H1 (cell line): ENCODE measurements at regions not wholly inside any gene's neighbourhood (a gene's known extent, or its start where the extent isn't known, plus 50 kb on each side); places are given as distances from the start of the nearest gene placed in this dataset.

Experiments used
- CTCF ChIA-PET: fragments of 300-600 bp; sonication (Branson Sonifier 250); formaldehyde crosslinking; loops from one replicate; lab custom pipeline; 2021; ENCODE audit not compliant: partially characterized antibody; lab: Charles Lee
- POLR2A ChIA-PET: fragments of 300-600 bp; sonication (Branson Sonifier 250); formaldehyde crosslinking; loops from one replicate; lab custom pipeline; 2021; ENCODE audit warnings: inconsistent platforms; ENCODE audit not compliant: partially characterized antibody; lab: Charles Lee
- DNase-seq, 2 experiments: peaks; one replicate each; pipeline versions ENCODE4 v3.0.0 to v3.0.0-alpha.2; 2010 to 2022; ENCODE audit warnings: low spot score in 2 of 2, low read depth in 1 of 2, mixed read lengths in 1 of 2
- FAIRE-seq: peaks from 2 replicates; lab custom pipeline; 2011; peaks lifted over from hg19 to GRCh38; lab: Jason Lieb, UNC
- H2AFZ ChIP-seq: 2 replicates; pipeline ENCODE4 v1.8.1; 2012; ENCODE audit warnings: low read length, inconsistent platforms
- H2AK5ac ChIP-seq: 2 replicates; pipeline ENCODE4 v1.6.1; 2013; ENCODE audit warnings: low read depth, low read length
- H2BK120ac ChIP-seq: replicated peaks from 2 replicates; pipeline ENCODE3; 2013; ENCODE audit warnings: low read depth, low read length, inconsistent platforms
- H2BK12ac ChIP-seq: 2 replicates; pipeline ENCODE4 v1.6.1; 2013; ENCODE audit warnings: low read depth, low read length
- H2BK15ac ChIP-seq: 2 replicates; pipeline ENCODE4 v1.6.1; 2013; ENCODE audit warnings: low read length
- H2BK20ac ChIP-seq: 2 replicates; pipeline ENCODE4 v1.6.1; 2013; ENCODE audit warnings: low read length
- H2BK5ac ChIP-seq: 2 replicates; pipeline ENCODE4 v1.6.1; 2013; ENCODE audit warnings: low read depth, low read length
- H3K14ac ChIP-seq: 2 replicates; pipeline ENCODE4 v1.6.1; 2013; ENCODE audit warnings: inconsistent platforms; ENCODE audit not compliant: insufficient read length
- H3K18ac ChIP-seq: 2 replicates; pipeline ENCODE4 v1.6.1; 2013; ENCODE audit warnings: low read length; ENCODE audit errors: extremely low read depth
- H3K23ac ChIP-seq: 2 replicates; pipeline ENCODE4 v1.6.1; 2013; ENCODE audit warnings: inconsistent platforms; ENCODE audit not compliant: insufficient read length
- H3K23me2 ChIP-seq: 2 replicates; pipeline ENCODE4 v1.6.1; 2013; ENCODE audit warnings: low read depth, low read length
- H3K27ac ChIP-seq: 2 replicates; pipeline ENCODE4 v1.6.1; 2011; ENCODE audit warnings: low read depth, low read length, inconsistent platforms
- H3K27me3 ChIP-seq, 4 experiments: replicated peaks in 1 of 4; 1 replicate in 1 of 4; 2 replicates in 3 of 4; pipeline versions ENCODE4 v1.6.1 to v1.8.1; 2011 to 2013; ENCODE audit warnings: low read length in 3 of 4, mild to moderate bottlenecking in 3 of 4, inconsistent platforms in 2 of 4, mixed read lengths in 2 of 4, moderate library complexity in 1 of 4; ENCODE audit not compliant: control insufficient read depth in 3 of 4, insufficient read depth in 3 of 4; ENCODE audit errors: extremely low read depth in 1 of 4
- H3K36me3 ChIP-seq, 4 experiments: 2 replicates each; pipeline versions ENCODE4 v1.6.1 to v1.8.1; 2011 to 2013; ENCODE audit warnings: mild to moderate bottlenecking in 4 of 4, low read length in 3 of 4, moderate library complexity in 2 of 4, control low read depth in 1 of 4, inconsistent platforms in 1 of 4; ENCODE audit not compliant: insufficient read depth in 4 of 4, control insufficient read depth in 2 of 4
- H3K4ac ChIP-seq: replicated peaks from 2 replicates; pipeline ENCODE3; 2013; ENCODE audit warnings: low read length, low read depth, mixed read lengths, inconsistent platforms; ENCODE audit not compliant: insufficient read length
- H3K4me1 ChIP-seq, 4 experiments: replicated peaks in 1 of 4; 1 replicate in 1 of 4; 2 replicates in 3 of 4; pipeline versions ENCODE4 v1.6.1 to v1.8.1; 2011 to 2013; ENCODE audit warnings: low read length in 3 of 4, inconsistent platforms in 2 of 4, mixed read lengths in 1 of 4; ENCODE audit not compliant: insufficient read depth in 4 of 4, control insufficient read depth in 3 of 4
- H3K4me2 ChIP-seq, 2 experiments: 2 replicates each; pipeline versions ENCODE4 v1.6.1 to v1.8.1; 2011 to 2013; ENCODE audit warnings: low read depth in 2 of 2, low read length in 2 of 2, control low read depth in 1 of 2, inconsistent platforms in 1 of 2, mild to moderate bottlenecking in 1 of 2; ENCODE audit not compliant: insufficient read depth in 1 of 2
- H3K4me3 ChIP-seq, 4 experiments: fragments of 200-600, 300-600 bp in 1 of 4; sonication (generic), shearing (Covaris generic), sonication (Bioruptor Twin) in 1 of 4; 2 replicates each; pipeline versions ENCODE4 v1.5.1 to v1.8.1; 2011 to 2016; ENCODE audit warnings: low read length in 4 of 4, low read depth in 3 of 4, control low read depth in 2 of 4, inconsistent platforms in 2 of 4, mild to moderate bottlenecking in 2 of 4, mixed read lengths in 1 of 4, moderate library complexity in 1 of 4; ENCODE audit not compliant: insufficient read depth in 2 of 4; ENCODE audit errors: extremely low read depth in 1 of 4
- H3K56ac ChIP-seq: replicated peaks from 2 replicates; pipeline ENCODE3; 2013; ENCODE audit warnings: low read depth, mild to moderate bottlenecking, mixed read lengths, low read length, inconsistent platforms; ENCODE audit not compliant: insufficient read length
- H3K79me1 ChIP-seq: 2 replicates; pipeline ENCODE4 v1.6.1; 2013; ENCODE audit warnings: low read depth, low read length, control low read depth
- H3K79me2 ChIP-seq, 2 experiments: 2 replicates each; pipeline versions ENCODE4 v1.6.1 to v1.8.1; 2012 to 2013; ENCODE audit warnings: low read length in 2 of 2, mild to moderate bottlenecking in 2 of 2, inconsistent platforms in 1 of 2; ENCODE audit not compliant: insufficient read depth in 2 of 2, control insufficient read depth in 1 of 2
- H3K9ac ChIP-seq, 4 experiments: replicated peaks in 1 of 4; 1 replicate in 1 of 4; 2 replicates in 3 of 4; pipeline versions ENCODE4 v1.6.1 to v1.8.1; 2011 to 2013; ENCODE audit warnings: low read depth in 3 of 4, low read length in 3 of 4, control low read depth in 2 of 4, mild to moderate bottlenecking in 2 of 4, moderate library complexity in 2 of 4, inconsistent platforms in 1 of 4; ENCODE audit errors: extremely low read depth in 1 of 4
- H3K9me3 ChIP-seq, 2 experiments: 2 replicates each; pipeline versions ENCODE4 v1.6.1 to v1.8.1; 2012 to 2013; ENCODE audit warnings: mild to moderate bottlenecking in 2 of 2, moderate library complexity in 2 of 2, control low read depth in 1 of 2, inconsistent platforms in 1 of 2, low read depth in 1 of 2, low read length in 1 of 2, mixed read lengths in 1 of 2; ENCODE audit not compliant: insufficient read depth in 2 of 2
- H4K20me1 ChIP-seq, 2 experiments: replicated peaks in 1 of 2; 2 replicates each; pipeline versions ENCODE3 to v1.8.1; 2011 to 2013; ENCODE audit warnings: inconsistent platforms in 2 of 2, low read length in 2 of 2, mild to moderate bottlenecking in 1 of 2; ENCODE audit not compliant: insufficient read depth in 2 of 2, control insufficient read depth in 1 of 2
- H4K5ac ChIP-seq: 2 replicates; pipeline ENCODE4 v1.6.1; 2013; ENCODE audit warnings: low read length, low read depth, mixed read lengths, inconsistent platforms; ENCODE audit not compliant: insufficient read length
- H4K8ac ChIP-seq: 2 replicates; pipeline ENCODE4 v1.8.0; 2013; ENCODE audit warnings: mild to moderate bottlenecking, moderate library complexity, low read length, inconsistent platforms; ENCODE audit not compliant: insufficient read depth; ENCODE audit errors: extremely low read depth
- H4K91ac ChIP-seq: replicated peaks from 2 replicates; pipeline ENCODE3; 2013; ENCODE audit warnings: low read length, mixed read lengths, inconsistent platforms; ENCODE audit not compliant: insufficient read length
- BACH1 ChIP-seq: IDR thresholded peaks from 2 replicates; pipeline ENCODE4 v1.6.1; 2012; ENCODE audit warnings: low read length, improper control_type of control experiment
- CBX8 ChIP-seq: fragments of 300-800, 300-1000 bp; sonication (generic); IDR thresholded peaks from 2 replicates; pipeline ENCODE4 v1.7.1; 2016; ENCODE audit warnings: low read depth, low read length, borderline replicate concordance
- EGR1 ChIP-seq: IDR thresholded peaks from 2 replicates; pipeline ENCODE4 v1.6.1; 2011; ENCODE audit warnings: low read depth, low read length, borderline replicate concordance
- GTF2F1 ChIP-seq: IDR thresholded peaks from 2 replicates; pipeline ENCODE4 v1.6.1; 2012; ENCODE audit warnings: low read depth, low read length, improper control_type of control experiment, borderline replicate concordance
- HDAC2 ChIP-seq, 2 experiments: fragments of 300-600 bp in 1 of 2; sonication (generic) in 1 of 2; IDR thresholded peaks; 2 replicates each; pipeline ENCODE4 v1.6.1; 2011 to 2012; ENCODE audit warnings: low read depth in 2 of 2, low read length in 2 of 2, mild to moderate bottlenecking in 2 of 2, moderate library complexity in 2 of 2, borderline replicate concordance in 1 of 2, inconsistent platforms in 1 of 2
- POLR2AphosphoS5 ChIP-seq: IDR thresholded peaks from 2 replicates; pipeline ENCODE4 v1.6.1; 2011; ENCODE audit warnings: low read depth, low read length
- SP1 ChIP-seq: IDR thresholded peaks from 2 replicates; pipeline ENCODE4 v1.6.1; 2011; ENCODE audit warnings: low read depth, low read length
- WGBS, 2 experiments: shearing (Covaris generic) in 1 of 2; methylation state at CpG; one replicate each; pipeline versions ENCODE4 v1.1.6 to v1.1.7; 2013 to 2015; ENCODE audit warnings: low lambda C conversion rate in 2 of 2, mixed read lengths in 2 of 2, inconsistent platforms in 1 of 2, low coverage in 1 of 2, missing lambda C conversion rate in 1 of 2; ENCODE audit not compliant: insufficient replicate concordance in 2 of 2, insufficient coverage in 1 of 2, insufficient read length in 1 of 2; ENCODE audit errors: extremely low coverage in 1 of 2, missing lambda C conversion rate in 1 of 2; 5-methylcytosine and 5-hydroxymethylcytosine counted together
- TF ChIP-seq, protein P1 (sequence below): IDR thresholded peaks from 2 replicates; pipeline ENCODE4 v1.6.1; 2012; ENCODE audit warnings: inconsistent platforms

- no peak overlapping the region for H3K18ac ChIP-seq
- no peak overlapping the region for H3K9ac ChIP-seq
- H4K91ac ChIP-seq = no peak overlapping the region
- H3K27ac ChIP-seq = no peak overlapping the region
- H3K23me2 ChIP-seq = 0 out of 2 replicates have a peak, but pooled peaks cover 2% of the 10 kb centered on the region
- TF ChIP-seq EGR1 (no peak), CBX8 (no peak), HDAC2 (IDR thresholded peaks at IDR 0.05; ENCODE audit: borderline replicate concordance in 1 of 2, low read depth in 2 of 2, low read length in 2 of 2) (no peak), SP1 (no peak), GTF2F1 (no peak), POLR2AphosphoS5 (no peak), BACH1 (no peak)
- TF ChIP-seq, protein P1, sequence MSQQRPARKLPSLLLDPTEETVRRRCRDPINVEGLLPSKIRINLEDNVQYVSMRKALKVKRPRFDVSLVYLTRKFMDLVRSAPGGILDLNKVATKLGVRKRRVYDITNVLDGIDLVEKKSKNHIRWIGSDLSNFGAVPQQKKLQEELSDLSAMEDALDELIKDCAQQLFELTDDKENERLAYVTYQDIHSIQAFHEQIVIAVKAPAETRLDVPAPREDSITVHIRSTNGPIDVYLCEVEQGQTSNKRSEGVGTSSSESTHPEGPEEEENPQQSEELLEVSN = no peak
- TF ChIP-seq, all 59 proteins: peak for 0
- Histone ChIP-seq H3K27me3 (no peaks in the 10 kb centered on the region), H3K79me1 (no peaks in the 10 kb centered on the region), H3K23ac (no peak overlapping the region), H3K4me2 (no peak overlapping the region), H3K79me2 (no peaks in the 10 kb centered on the region), H2BK15ac (no peak overlapping the region), H4K8ac (no peak overlapping the region), H3K4me3 (no peak overlapping the region), H2AK5ac (no peak overlapping the region), H2BK5ac (no peak overlapping the region), H4K20me1 (no peaks in the 10 kb centered on the region), H3K14ac (no peak overlapping the region), H2BK120ac (peak overlapping the region; percentile 89), H2AFZ (no peak overlapping the region), H3K4ac (no peak overlapping the region), H3K9me3 (no peaks in the 10 kb centered on the region), H3K4me1 (peaks cover 0 to 5% (median 3%) of the 10 kb centered on the region in 4 experiments; a peak in 3 of 7 replicates), H2BK12ac (no peak overlapping the region), H3K56ac (no peak overlapping the region), H3K36me3 (no peaks in the 10 kb centered on the region), H4K5ac (no peak overlapping the region), H2BK20ac (no peak overlapping the region)
- ChIA-PET CTCF (interaction anchor here (0.6 to 2.4 kb wide), 4 partner anchors 7 to 208 kb away, joined by 3 to 5 read pairs (median 3); no protein-coding TSS in a partner anchor), POLR2A (no interaction called here)
- DNase-seq = no peak
- WGBS, 2 experiments = 97% methylated on average over 4 of the region's 4 CpGs; no CpG with 5 or more reads in 1 of the 2 experiments
- no peak for FAIRE-seq
Measured at GRCh38 chr4:25559508-25559907, 96.1 kb upstream of the SLC34A2 start.
